K562 (cell line): ENCODE measurements at regions not wholly inside any gene's neighbourhood (a gene's known extent, or its start where the extent isn't known, plus 50 kb on each side); places are given as distances from the start of the nearest gene placed in this dataset.

Source experiments
- ATAC-seq: fragments of 200-7000 bp; cut with Tn5 transposase; 3 replicates; pipeline ENCODE4 v1.9.1; 2020; ENCODE audit warnings: moderate library complexity
- BruUV-seq: library from RNA; stranded (reverse); fragments of 400-500 nt; replicated peaks from 2 replicates; lab custom pipeline; 2021; lab: Mats Ljungman, UMichigan
- CTCF ChIA-PET: fragments of 300-600 bp; formaldehyde crosslinking; extraction: SDS; loops from one replicate; lab custom pipeline; 2021; ENCODE audit warnings: low intra/inter-chr PET ratio; lab: Yijun Ruan, JAX
- POLR2A ChIA-PET: fragments of 300-600, 350-650 bp; sonication (Branson Sonifier 250); formaldehyde crosslinking; extraction: SDS; loops from one replicate; lab custom pipeline; 2021; ENCODE audit warnings: antibody characterized with exemption, inconsistent platforms; lab: Yijun Ruan, JAX
- DNase-seq, 4 experiments: peaks; one replicate each; pipeline versions ENCODE4 v3.0.0 to v3.0.0-alpha.2; 2011 to 2018; ENCODE audit warnings: low spot score in 3 of 4, mixed read lengths in 3 of 4; ENCODE audit errors: extremely low read depth in 1 of 4
- FAIRE-seq: peaks from 2 replicates; lab custom pipeline; 2011; peaks lifted over from hg19 to GRCh38; lab: Jason Lieb, UNC
- H2AFZ ChIP-seq: 2 replicates; pipeline ENCODE4 v1.6.0; 2011; ENCODE audit warnings: low read depth, low read length, control low read depth, inconsistent platforms
- H3K27ac ChIP-seq: fragments of 200-600 bp; 3 replicates; pipeline ENCODE4 v1.8.0; 2011; ENCODE audit warnings: low read depth, mild to moderate bottlenecking, control low read depth, inconsistent platforms, low read length, moderate library complexity, mixed read lengths; ENCODE audit errors: extremely low read depth
- H3K27me3 ChIP-seq, 2 experiments: fragments of 300-600 bp in 1 of 2; 2 replicates in 1 of 2; 3 replicates in 1 of 2; pipeline versions ENCODE4 v1.6.0 to v1.8.0; 2011; ENCODE audit warnings: inconsistent platforms in 2 of 2, low read length in 2 of 2, mild to moderate bottlenecking in 1 of 2, mixed read lengths in 1 of 2, moderate library complexity in 1 of 2; ENCODE audit not compliant: control insufficient read depth in 2 of 2, insufficient read depth in 2 of 2
- H3K36me3 ChIP-seq: fragments of 300-600 bp; 3 replicates; pipeline ENCODE4 v1.8.0; 2011; ENCODE audit warnings: mild to moderate bottlenecking, low read length, inconsistent platforms; ENCODE audit not compliant: control insufficient read depth, insufficient read depth
- H3K4me1 ChIP-seq, 2 experiments: fragments of 200-600 bp in 1 of 2; replicated peaks in 1 of 2; 2 replicates in 1 of 2; 3 replicates in 1 of 2; pipeline versions ENCODE4 v1.5.1 to v1.8.0; 2011; ENCODE audit warnings: inconsistent platforms in 2 of 2, low read length in 2 of 2, mild to moderate bottlenecking in 1 of 2, mixed read lengths in 1 of 2, moderate library complexity in 1 of 2; ENCODE audit not compliant: control insufficient read depth in 2 of 2, insufficient read depth in 2 of 2
- H3K4me2 ChIP-seq: 2 replicates; pipeline ENCODE4 v1.6.1; 2011; ENCODE audit warnings: low read length, control low read depth, inconsistent platforms, mixed read lengths; ENCODE audit not compliant: insufficient read depth
- H3K4me3 ChIP-seq: fragments of 200-600 bp; sonication (generic), shearing (Covaris generic); 2 replicates; pipeline ENCODE4 v1.5.1; 2016; ENCODE audit warnings: control low read depth, inconsistent platforms
- H3K79me2 ChIP-seq: fragments of 200-600 bp; 3 replicates; pipeline ENCODE4 v1.8.0; 2011; ENCODE audit warnings: low read length, inconsistent platforms; ENCODE audit not compliant: control insufficient read depth, insufficient read depth
- H3K9ac ChIP-seq, 2 experiments: 2 replicates each; pipeline versions ENCODE4 v1.6.0 to v1.6.1; 2011; ENCODE audit warnings: low read depth in 2 of 2, low read length in 2 of 2, control low read depth in 1 of 2, inconsistent platforms in 1 of 2, mild to moderate bottlenecking in 1 of 2, mixed read lengths in 1 of 2; ENCODE audit not compliant: insufficient read depth in 1 of 2
- H3K9me1 ChIP-seq: one replicate; pipeline ENCODE4 v1.6.0; 2011; ENCODE audit warnings: inconsistent platforms, mild to moderate bottlenecking, low read length, moderate library complexity; ENCODE audit not compliant: control insufficient read depth, insufficient read depth
- H3K9me3 ChIP-seq: replicated peaks from 2 replicates; pipeline ENCODE4 v1.5.1; 2011; ENCODE audit warnings: low read depth, low read length, inconsistent platforms; ENCODE audit not compliant: control insufficient read depth, insufficient read depth
- H4K20me1 ChIP-seq: replicated peaks from 2 replicates; pipeline ENCODE4 v1.6.1; 2011; ENCODE audit warnings: low read length, inconsistent platforms, mixed read lengths; ENCODE audit not compliant: control insufficient read depth, insufficient read depth
- DLX4 ChIP-seq: fragments of 250-450 bp; sonication (Bioruptor Pico); IDR thresholded peaks from 2 replicates; pipeline ENCODE4 v1.6.1; 2021; ENCODE audit warnings: mild to moderate bottlenecking
- HDAC2 ChIP-seq: fragments of 450-650 bp; IDR thresholded peaks from 2 replicates; pipeline ENCODE4 v1.6.1; 2016; ENCODE audit warnings: mild to moderate bottlenecking
- HDAC6 ChIP-seq: IDR thresholded peaks from 2 replicates; pipeline ENCODE4 v1.6.1; 2012; ENCODE audit warnings: low read depth, mild to moderate bottlenecking, control low read depth, inconsistent platforms, low read length, moderate library complexity
- TEAD4 ChIP-seq, 2 experiments: sonication (generic) in 1 of 2; formaldehyde crosslinking in 1 of 2; IDR thresholded peaks; 2 replicates each; pipeline versions ENCODE4 v1.6.1 to v1.8.0; 2012 to 2022; ENCODE audit warnings: borderline replicate concordance in 1 of 2, inconsistent platforms in 1 of 2, low read length in 1 of 2, mild to moderate bottlenecking in 1 of 2, missing genetic modification reagents in 1 of 2
- ZNF133 ChIP-seq: fragments of 250-450 bp; sonication (Bioruptor Pico); IDR thresholded peaks from 2 replicates; pipeline ENCODE4 v1.4.0; 2020; ENCODE audit warnings: mild to moderate bottlenecking
- ZNF277 ChIP-seq: fragments of 250-450 bp; sonication (Bioruptor Pico); IDR thresholded peaks from 2 replicates; pipeline ENCODE4 v1.8.0; 2022; ENCODE audit warnings: inconsistent platforms, mild to moderate bottlenecking, moderate library complexity, borderline replicate concordance
- ZNF766 ChIP-seq: fragments of 200-800 bp; sonication (Bioruptor generic); conservative IDR thresholded peaks from 2 replicates; pipeline ENCODE4 v1.6.1; 2016; ENCODE audit warnings: missing genetic modification characterization, missing compliant biosample characterization
- WGBS: fragments of 100-300 bp; shearing (Covaris generic); methylation state at CpG from one replicate; pipeline ENCODE4 v1.1.6; 2016; ENCODE audit warnings: low coverage, mixed read lengths; ENCODE audit not compliant: insufficient coverage; ENCODE audit errors: missing lambda C conversion rate; 5-methylcytosine and 5-hydroxymethylcytosine counted together
- in situ Hi-C: fragments of 300-500 bp; cut with MboI; formaldehyde crosslinking; loops from 4 replicates; pipeline ENCODE4 v1.15.0; 2018; ENCODE audit warnings: inconsistent platforms, mixed read lengths
- intact Hi-C: fragments of 100-400 bp; cut with micrococcal nuclease; formaldehyde crosslinking; loops from 2 replicates; pipeline ENCODE4 v1.14.2; 2022

- Histone ChIP-seq H3K4me1 (no peaks in the 10 kb centered on the region), H3K9me3 (no peaks in the 10 kb centered on the region), H3K27me3 (peaks cover 5 to 22% of the 10 kb centered on the region in 2 experiments; a peak in 4 of 5 replicates), H3K36me3 (no peaks in the 10 kb centered on the region), H3K9me1 (no peaks in the 10 kb centered on the region), H3K27ac (no peak overlapping the region), H2AFZ (no peak overlapping the region), H4K20me1 (no peaks in the 10 kb centered on the region), H3K4me3 (no peak overlapping the region), H3K4me2 (no peak overlapping the region), H3K79me2 (no peaks in the 10 kb centered on the region), H3K9ac (no peak overlapping the region)
- no peak for ATAC-seq
- intact Hi-C loops = no loop called here
- CTCF ChIA-PET = no interaction called here
- 0% methylated on average over 3 of the region's 3 CpGs for WGBS
- no TSS peak for BruUV-seq
- POLR2A ChIA-PET = interaction anchor here (0.7 to 1.0 kb wide), 3 partner anchors 9 to 203 kb away, joined by 3 read pairs; no protein-coding TSS in a partner anchor
- TF ChIP-seq ZNF133 (CRISPR knock-in tag) = no peak
- no peak for TF ChIP-seq DLX4 (CRISPR knock-in tag)
- no peak for TF ChIP-seq HDAC6
- no peak for TF ChIP-seq TEAD4 (IDR thresholded peaks at IDR 0.05; ENCODE audit: low read length)
- no peak for TF ChIP-seq TEAD4 (CRISPR knock-in tag; IDR thresholded peaks at IDR 0.05; ENCODE audit: borderline replicate concordance)
- TF ChIP-seq HDAC2 = no peak
- TF ChIP-seq ZNF766 (CRISPR knock-in tag) = no peak
- TF ChIP-seq ZNF277 (CRISPR knock-in tag) = no peak
- no peak for FAIRE-seq
- no peak for DNase-seq
- in situ Hi-C loops = no loop called here
These were observed 58.8 kb upstream of the LANCL2 start for GRCh38 chr7:55306331-55306730.
